GM21529 (cell line): ENCODE measurements at regions not wholly inside any gene's neighbourhood (a gene's known extent, or its start where the extent isn't known, plus 50 kb on each side); places are given as distances from the start of the nearest gene placed in this dataset.
"Not testable (repeated sequence)": the region's sequence is repeated elsewhere in the genome, so short reads cannot be mapped to it uniquely, and the experiment has no call there.

Source experiments
- ATAC-seq: cut with Tn5 transposase; IDR thresholded peaks from one replicate; pipeline ENCODE4 v1.9.1; 2021; ENCODE audit not compliant: unreplicated experiment

DNA sequence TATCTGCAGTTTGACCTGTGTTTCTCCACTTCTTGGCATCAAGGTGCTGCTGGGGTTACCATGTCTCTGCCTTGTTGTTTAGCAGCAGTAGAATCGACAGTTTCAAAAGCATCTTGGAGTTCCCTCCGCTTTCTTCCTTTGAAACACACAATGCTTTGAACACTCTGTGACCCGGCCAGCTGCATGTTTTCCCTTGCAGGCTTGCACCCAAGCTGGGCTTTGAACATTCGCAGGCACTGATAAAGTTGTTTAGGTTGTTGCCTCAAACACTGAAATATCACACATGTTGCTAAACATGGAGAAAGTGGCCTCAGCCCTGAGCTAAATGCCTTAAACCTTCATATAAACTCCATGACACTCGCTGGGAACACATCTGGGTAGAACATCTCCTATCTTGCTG is 251.7 kb downstream of the TSN start:
- ATAC-seq: no peak

DNA sequence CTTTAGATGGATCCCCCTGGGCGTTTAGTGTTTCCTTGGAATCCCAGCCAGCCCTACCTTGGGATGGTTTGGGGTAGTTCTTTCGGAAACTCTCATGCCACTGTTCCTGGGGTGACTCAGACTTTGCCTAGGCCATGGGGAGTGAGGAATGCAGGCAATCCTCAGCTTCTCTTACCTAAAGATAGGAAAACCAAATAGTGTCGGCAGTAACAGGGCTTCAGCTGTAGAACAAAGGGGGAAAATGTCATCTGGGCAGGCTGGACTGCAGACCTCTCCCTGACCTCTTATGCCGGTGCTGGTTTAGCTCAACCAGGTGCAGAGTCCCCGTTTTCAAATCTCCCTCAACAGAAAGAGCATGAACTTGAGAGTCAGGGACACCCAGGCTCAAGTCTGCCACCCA is 252.1 kb downstream of the TSN start:
- ATAC-seq: no peak

DNA sequence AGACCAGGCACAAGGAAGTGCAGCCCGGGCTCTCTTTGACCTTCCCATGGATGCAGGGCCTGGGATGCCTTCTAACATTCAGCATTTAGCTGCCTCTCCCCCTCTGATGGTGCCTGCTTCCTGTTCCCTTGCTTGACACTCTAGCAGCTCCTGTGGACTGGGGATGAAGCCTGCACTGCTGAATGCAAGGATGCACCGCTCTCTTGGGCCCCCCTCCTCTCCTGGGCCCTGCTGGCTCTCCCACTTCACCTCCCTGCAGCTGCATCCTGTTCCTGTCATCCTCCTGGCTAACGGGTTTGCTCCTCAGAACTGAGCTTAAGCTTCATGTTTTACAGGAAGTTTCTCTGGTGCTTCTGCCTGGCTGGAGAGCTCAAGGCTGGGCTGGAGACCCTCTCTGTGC is 254.1 kb downstream of the TSN start:
- ATAC-seq: no peak

DNA sequence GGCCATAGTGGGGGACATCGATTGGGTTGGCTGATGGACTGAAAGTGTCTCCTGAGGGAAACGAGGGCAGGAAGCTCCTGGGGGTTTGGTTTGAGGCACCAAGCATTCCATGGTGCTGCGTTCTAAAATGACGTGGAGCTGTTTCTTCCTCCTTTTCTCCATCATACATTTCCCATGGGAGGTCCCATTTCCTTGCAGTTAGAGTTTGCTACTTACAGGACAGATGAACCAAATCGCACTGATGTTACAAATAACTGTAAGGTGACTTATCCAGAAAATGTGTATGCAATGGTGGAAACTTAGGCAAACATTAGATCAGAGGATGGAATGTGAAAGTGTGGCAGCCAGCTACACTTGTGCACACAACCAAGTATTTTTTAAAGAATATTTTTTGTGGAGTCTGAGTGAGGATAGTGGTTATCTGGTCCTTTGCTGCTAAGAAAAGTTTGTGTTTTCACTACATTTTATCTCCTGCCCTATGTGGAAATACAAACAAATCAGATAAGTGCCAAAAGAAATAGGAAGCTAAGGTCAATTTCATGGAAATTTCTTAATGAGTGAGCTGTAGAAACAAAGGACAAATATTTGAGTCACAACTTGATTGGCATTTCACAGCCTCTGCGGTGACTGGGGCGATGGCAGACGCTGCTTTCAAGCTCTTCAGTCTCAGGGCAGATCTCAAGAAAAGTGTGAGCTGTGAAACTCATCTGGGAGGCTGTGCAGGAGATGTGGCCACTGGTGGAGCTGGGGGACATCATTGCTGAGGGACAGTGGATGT is 256.2 kb downstream of the TSN start:
- ATAC-seq: no peak

DNA sequence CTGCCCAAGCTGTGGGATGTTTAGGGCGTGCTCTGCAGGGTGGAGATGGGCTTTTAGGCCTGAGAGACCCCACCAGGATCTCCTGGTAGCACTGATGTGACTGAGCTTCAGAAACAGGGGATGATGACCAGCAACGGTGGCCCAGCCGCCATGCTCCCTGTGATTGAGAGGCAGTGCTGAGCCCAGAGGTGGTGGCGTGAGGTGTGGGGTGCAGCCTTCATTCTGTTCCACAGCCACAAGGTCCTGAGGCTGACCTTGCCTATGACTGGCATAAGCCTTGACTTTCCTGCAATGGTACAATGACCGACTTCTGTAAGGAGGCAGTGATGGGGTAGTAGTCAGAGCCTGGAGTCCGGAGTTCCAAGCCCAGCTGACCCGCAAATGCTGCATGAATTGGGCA is 263.3 kb downstream of the TSN start:
- no peak for ATAC-seq

DNA sequence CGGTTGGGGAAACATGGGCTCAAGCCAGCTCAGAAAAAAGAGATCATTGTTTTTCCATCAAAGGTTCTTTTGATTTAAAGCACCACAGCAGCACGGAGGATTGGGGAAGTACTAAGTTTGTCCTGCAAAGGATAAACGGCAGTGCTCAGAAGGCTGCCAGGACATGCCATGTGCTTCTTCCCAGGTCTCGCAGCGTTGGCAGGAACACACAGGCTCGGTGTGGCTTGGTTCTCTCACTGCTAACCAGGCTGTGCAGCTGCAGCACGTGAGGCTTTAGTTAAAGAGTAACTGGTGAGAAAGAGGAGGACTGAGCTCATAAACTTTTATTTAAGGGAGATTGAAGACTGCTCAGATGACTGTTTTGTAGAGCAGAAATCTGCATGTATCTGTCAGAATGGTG is 264.3 kb downstream of the TSN start:
- ATAC-seq: no peak

DNA sequence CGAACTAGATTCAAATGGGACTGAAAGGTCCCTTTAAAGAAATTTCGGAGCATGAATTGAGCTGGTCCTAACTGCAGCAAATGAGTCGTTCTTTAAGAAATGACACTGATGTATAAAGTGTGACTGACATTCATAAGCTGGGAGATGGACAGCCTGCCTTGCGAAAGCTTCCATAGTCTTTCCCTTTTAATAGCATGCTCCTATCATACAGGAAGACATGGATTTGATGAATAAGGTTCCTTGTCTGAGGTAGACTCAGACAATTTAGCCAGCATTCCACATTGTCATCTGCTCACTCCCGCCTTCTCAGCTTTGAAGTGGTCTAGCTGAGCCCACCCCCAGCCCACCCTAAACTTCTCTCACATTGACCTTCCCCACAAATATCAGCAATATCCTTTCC is 264.9 kb downstream of the TSN start:
- ATAC-seq: no peak

DNA sequence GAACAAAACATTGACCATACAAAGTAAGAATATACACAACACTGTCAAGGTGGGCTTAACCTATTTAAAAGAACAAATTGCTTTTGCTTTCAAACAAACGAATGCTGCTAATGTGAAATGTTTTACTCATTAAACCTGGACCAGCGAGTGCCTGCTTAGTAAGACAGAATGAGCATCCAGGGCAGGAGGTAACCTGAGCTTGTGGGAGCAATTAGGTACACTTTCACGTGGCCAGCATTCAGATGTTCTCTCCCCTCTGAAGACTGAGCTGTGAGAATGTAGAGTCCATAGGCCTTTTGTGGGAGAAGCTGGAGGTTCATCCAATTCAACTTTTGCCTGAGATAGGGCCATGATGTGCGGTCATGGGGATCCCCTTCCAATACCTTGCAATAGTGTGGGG is 266.5 kb downstream of the TSN start:
- ATAC-seq: no peak

DNA sequence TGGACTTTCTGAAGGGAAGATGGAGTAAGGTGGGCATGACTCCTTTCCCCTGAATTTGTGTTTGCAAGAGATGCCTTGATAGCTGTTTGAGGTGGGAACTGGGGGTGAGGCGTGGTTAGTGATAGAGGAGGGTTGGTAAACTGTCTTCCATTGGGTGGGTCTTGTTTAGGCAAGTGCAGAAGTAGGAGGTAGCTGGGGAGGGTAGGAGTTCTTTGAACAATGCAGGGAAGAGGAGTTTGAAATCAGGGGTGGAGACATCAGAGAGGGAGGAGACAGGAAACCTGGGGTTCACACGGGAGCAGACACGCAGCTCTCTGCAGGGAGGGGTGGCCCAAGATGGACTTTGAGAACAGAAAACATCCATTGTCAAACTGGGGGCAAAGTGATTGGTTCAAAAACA is 267.1 kb downstream of the TSN start:
- ATAC-seq: no peak

DNA sequence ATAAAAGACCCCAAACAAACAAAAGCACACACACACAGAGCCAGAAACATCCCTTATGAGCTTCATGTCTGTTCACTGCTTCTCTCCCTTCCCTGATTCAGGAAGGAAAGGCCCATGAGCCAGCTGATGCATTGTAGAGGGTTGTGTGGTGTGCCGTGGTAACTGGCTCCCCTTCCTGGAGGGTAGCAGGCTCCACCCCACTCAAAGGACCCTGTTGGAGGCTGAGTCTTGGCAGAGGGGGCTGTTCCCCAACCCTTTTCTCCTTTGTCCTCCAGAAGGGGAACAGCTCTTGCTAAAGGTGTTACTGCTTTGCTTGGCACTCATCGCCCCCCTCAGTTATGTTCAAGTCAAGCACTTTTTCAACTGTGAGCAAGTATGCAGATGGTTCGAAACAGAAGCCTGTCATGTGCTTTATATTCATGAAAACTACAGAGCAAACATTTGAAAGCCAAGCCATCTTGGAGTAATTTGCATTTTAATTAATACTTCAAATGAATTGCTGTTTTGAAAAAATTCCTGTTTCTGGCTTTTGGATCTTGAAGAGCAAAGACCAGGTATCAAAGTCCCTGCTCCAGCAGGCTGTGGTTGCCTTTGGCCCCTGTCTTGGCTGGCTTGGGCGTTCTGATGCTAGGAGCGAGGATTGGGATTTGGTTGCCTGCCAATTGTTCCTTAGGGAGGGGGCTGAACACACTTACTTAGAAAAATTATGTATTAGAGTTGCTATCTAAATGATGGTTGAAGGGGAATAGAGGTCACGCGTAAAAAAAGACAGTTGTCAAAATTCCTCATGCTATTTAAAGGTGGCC is 267.8 kb downstream of the TSN start:
- ATAC-seq: no peak

DNA sequence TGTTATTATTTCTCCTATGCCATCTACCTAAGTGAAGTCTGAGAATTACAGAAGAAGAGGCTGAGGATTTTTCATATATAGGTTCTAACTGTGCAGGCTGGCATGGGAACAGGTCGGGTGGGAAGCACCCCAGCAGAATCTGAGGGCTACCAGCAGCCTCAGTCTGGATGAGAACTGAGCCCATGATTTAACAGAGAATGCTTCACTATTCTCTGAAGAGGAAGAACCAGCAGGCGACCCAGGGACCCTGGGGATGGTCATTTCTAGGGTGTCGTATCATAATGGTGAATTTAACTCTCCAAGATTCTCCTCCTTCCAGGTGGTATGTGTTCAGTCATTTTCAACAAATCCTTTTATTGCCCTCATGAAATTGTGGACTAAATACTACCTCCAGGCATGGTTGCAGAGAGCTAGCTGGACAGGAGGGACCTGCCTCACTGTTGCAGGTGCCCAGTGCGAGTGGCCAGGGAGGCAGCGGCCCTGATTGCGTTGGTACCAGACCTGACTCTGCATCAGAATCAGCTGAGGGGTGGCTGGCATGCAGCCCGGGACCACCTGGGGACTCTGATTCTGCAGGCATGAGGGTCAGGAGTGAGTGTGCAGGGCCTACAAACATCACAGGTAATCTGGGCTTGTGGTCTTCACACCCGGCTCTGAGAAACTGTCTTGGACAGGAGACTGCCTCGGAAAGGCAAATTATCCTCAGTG is 272.2 kb downstream of the TSN start:
- no peak for ATAC-seq

DNA sequence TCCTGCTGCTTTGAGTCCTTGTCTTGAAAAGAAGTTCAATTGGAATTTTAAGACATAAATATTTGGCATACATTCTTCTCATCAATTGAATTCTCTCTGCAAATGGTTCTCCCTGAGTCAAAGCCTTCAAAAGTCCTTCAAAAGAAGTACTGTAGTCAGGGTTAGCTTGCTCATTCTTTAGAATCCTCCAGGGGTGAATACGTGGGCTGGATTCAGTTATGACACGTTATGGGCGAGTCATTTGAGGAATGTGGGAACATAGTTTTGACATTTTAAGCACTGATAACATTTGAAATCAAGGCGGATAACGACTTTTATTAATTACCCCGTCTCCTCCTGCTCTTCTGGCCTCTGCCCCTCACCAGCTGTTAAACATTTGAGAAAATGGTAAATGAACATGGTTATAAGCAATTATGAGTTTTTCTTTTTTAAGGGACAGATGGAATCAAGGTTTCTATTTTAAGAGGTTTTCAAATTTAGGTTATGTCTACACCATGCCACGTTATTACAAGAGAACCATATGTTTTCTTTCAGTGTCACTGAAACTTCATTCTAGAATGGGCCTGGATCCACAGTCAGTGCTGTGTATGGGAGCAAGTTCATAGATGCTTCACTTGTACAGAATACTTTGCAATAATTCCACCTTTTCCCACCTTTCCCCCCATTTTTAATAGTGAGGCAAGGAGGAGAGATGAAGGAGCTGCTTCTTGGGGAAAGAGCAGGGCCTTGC is 273.1 kb downstream of the TSN start:
- ATAC-seq: no peak

DNA sequence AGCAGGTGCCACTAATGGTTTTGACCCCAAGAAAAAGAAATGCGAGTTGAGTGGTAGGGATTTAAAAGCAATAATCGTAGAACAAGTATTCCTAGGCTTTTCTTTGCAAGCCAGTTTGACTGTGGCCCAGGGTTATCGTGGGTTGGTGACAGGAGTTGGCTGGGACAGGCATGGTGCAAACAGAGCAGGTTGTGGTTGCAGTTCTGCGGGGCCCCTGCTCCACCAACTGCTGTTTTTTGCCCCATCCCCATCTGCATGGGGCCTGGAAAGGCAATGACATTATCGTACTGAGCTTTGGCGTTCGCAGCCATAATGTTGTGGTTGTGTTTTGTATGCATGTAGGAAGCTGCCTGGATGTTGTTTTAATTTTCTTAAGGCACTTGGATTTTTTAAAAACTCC is 274.0 kb downstream of the TSN start:
- ATAC-seq: no peak

DNA sequence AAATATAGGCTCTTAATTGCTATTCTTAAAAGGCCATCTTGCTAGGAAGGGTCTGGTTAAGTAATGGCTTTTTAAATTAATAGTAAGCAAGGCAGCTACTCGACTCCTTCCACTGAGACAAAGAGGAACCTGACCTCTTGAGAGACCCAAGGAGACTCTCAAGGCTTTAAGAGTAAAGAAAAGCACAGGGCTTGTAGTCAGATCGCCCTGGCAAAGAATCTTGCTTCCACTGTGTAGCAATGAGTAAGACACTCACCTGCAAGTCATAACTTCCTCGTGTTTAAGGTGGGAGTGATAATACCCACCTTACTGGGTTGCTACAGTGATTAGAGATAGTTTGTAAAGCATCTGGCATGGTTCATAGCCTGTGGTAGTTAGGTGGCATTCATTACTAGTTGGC is 274.5 kb downstream of the TSN start:
- no peak for ATAC-seq

DNA sequence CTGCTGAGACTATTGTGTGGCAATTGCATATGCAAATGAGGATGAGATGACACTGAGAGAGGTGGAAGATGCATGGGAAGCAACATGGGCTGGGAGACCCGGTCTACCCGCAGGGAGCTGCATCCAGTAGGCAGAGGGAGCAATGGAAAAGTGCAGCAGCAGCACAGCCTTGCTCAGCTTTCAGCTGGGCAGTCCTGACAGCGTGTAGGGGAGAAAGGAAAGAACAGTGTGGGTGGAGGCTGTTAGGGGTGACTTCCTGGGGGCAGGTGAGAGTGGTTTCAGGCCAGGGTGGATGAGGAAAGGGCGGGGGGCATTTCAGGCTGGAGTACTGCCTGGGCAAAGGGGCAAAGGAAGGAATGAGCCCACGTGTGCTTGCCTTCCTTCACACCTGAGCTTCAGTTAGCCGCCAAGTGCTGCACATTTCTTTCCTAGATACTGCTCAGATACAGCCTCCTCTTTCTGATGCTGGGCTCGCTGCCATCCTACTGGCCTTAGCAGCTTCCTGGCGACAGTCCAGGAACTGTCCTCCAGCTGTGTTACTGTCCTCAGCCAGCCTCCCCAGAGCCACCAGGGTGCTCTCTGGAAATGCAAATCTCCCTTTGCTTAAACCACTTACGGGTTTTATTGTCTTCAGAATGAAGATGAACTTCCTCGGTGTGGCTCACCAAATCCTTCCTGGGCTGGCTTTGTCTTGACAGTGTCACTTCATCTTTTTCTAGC is 276.3 kb downstream of the TSN start:
- ATAC-seq: no peak

DNA sequence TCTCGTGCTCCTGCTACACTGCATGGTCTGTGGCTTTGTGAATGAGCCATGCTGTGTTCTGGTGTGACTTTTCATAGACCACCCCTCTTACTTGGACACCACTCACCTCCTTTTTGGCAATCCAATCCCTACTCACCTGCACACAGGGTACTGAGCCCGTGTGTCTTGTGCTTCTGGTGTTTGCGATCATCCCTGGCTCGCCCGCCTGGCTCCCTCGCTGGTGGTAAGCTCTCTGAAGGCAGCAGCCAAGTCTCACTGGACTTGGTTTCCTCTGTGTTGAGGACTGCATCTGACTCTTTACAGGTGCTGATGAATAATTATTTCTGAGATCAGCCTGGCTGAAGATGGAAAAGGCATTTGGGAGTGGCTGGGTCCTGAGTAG is 276.8 kb downstream of the TSN start:
- no peak for ATAC-seq

DNA sequence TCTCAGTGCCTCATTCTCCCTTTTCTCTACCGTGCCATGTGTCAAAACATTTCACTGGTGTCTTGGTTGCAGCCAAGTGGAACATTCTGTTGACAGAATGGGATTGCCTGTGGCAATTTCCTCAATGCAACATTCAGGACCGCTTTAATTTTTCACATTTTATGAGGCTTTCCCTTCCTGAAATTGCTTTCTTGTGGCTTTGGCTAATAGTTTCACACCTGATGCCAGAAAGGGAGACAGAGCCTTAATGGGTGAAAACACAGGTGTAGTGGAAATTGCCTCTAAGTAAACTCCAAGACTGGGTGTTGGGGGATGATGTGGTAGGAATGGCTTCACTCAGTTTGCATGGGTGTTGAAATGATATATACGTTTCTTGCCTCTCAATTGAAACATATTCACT is 278.3 kb downstream of the TSN start:
- ATAC-seq: no peak

DNA sequence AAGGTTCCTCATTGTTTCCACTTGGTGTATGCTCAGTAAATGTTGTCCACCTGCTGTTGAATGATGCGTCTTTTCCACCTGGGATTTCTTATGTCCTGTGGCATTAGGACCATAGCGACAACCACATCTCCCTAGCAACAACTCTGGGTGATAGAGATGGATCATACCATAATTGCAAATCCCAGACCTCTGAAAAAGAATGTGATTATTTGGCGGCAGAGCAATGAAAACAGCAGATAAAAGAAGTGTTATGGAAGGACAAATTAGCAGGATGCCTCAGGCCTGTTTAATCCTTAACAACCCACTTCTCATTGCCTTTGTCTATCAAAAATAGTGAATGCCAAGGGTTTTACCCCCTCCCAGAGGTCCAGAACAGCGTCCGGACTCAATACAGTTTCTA is 278.9 kb downstream of the TSN start:
- no peak for ATAC-seq

DNA sequence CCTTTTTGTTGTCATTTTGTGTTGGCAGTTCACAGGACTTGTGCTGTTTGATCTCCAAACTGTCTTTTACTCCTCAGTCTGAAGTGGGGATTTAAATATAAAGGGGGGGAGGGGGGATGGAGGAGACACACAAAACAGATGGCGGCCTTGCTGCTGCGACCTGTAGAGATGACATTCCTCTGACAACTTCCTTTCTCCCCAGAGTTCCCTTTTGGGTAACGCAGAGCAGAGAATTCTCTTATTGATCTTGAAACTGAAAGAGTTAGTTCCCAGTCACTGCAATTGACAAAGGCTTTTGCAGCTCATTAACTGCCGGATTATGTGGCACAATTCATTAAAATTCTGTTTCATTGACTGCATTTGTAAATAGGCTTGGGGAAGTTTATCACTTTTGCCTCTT is 279.3 kb downstream of the TSN start:
- no peak for ATAC-seq

DNA sequence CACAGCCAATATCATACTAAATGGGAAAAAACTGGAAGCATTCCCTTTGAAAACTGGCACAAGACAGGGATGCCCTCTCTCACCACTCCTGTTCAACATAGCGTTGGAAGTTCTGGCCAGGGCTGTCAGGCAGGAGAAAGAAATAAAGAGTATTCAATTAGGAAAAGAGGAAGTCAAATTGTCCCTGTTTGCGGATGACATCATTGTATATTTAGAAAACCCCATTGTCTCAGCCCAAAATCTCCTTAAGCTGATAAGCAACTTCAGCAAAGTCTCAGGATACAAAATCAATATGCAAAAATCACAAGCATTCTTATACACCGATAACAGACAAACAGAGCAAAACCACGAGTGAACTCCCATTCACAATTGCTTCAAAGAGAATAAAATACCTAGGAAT is 283.4 kb downstream of the TSN start:
- ATAC-seq: not testable (repeated sequence)

DNA sequence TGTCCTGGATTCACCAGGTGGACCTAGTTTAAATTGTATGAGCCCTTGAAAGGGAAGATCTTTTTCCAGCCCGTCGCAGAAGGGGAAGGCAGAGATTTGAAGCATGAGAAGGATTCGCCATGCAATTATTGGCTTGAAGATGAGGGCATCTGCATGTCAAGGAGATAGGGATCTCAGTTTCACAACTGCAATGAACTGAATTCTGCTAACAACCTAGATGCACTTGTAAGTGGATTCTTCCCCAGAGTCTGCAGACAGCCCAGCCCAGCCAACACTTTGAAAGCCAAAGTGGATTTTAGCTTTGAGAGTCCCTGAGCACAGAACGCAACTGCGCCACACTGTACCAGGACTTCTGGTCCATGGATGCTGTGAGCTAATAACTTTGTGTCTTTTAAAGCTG is 286.0 kb downstream of the TSN start:
- ATAC-seq: no peak
